OCI-LY7 (cell line): ENCODE measurements at regions not wholly inside any gene's neighbourhood (a gene's known extent, or its start where the extent isn't known, plus 50 kb on each side); places are given as distances from the start of the nearest gene placed in this dataset.

ENCODE experiments used
- CTCF ChIP-seq: fragments of 200-600 bp; sonication (generic); conservative IDR thresholded peaks from 2 replicates; pipeline ENCODE4 v1.5.1; 2014; ENCODE audit warnings: mild to moderate bottlenecking, antibody characterized with exemption, low read length, moderate library complexity, mixed read lengths
- EZH2phosphoT487 ChIP-seq: fragments of 200-600 bp; sonication (generic); IDR thresholded peaks from 2 replicates; pipeline ENCODE4 v1.6.1; 2018; ENCODE audit warnings: low read depth, borderline replicate concordance, mild to moderate bottlenecking, mixed run types, antibody characterized with exemption, low read length, moderate library complexity, mixed read lengths

GRCh38 chr3:89740881-89741177, 633.4 kb downstream of the EPHA3 start:
- TF ChIP-seq CTCF (no peak), EZH2phosphoT487 (no peak)
